ENCODE measurements at regions not wholly inside any gene's neighbourhood (a gene's known extent, or its start where the extent isn't known, plus 50 kb on each side); places are given as distances from the start of the nearest gene placed in this dataset.

- intact Hi-C loops (cut with DNase I; ENCODE audit: low total_unique reads) = no loop called here
- Histone ChIP-seq H3K27me3 (no peaks in the 10 kb centered on the region), H3K4me3 (no peak overlapping the region), H3K27ac (no peak overlapping the region), H3K4me1 (no peaks in the 10 kb centered on the region), H3K9me3 (no peaks in the 10 kb centered on the region), H3K36me3 (no peaks in the 10 kb centered on the region)
- no peak for TF ChIP-seq POLR2A (IDR thresholded peaks at IDR 0.05)
- TF ChIP-seq POLR2AphosphoS5 (IDR thresholded peaks at IDR 0.05) = no peak
- TF ChIP-seq, protein P1, sequence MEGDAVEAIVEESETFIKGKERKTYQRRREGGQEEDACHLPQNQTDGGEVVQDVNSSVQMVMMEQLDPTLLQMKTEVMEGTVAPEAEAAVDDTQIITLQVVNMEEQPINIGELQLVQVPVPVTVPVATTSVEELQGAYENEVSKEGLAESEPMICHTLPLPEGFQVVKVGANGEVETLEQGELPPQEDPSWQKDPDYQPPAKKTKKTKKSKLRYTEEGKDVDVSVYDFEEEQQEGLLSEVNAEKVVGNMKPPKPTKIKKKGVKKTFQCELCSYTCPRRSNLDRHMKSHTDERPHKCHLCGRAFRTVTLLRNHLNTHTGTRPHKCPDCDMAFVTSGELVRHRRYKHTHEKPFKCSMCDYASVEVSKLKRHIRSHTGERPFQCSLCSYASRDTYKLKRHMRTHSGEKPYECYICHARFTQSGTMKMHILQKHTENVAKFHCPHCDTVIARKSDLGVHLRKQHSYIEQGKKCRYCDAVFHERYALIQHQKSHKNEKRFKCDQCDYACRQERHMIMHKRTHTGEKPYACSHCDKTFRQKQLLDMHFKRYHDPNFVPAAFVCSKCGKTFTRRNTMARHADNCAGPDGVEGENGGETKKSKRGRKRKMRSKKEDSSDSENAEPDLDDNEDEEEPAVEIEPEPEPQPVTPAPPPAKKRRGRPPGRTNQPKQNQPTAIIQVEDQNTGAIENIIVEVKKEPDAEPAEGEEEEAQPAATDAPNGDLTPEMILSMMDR (IDR thresholded peaks at IDR 0.05) = no peak
- no peak for DNase-seq (ENCODE audit: low spot score in 2 of 2)
Measured at GRCh38 chr9:1238407-1238806, 188.2 kb downstream of the DMRT2 start.

DNA sequence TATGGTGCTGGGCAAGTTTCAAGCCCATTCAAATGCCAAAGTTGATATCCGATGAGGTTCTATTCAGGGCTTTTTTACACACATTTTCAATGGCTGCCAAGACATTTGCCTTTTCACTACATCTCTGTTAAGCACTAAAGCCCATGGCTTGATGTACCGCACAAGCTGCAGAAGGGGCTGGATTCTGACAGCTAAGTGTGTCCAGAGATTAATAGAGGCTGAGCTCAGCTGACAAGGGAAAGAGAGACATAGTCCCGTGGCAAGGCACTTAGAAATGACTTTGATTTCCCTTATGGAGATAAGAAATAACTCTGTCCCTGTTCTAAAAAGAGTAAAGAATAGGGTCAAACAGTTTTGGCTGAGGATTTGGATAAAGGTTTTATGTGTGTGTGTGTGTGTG is 198.6 kb downstream of the DMRT2 start:
- TF ChIP-seq, protein P1 (IDR thresholded peaks at IDR 0.05) = no peak
- TF ChIP-seq POLR2AphosphoS5 (IDR thresholded peaks at IDR 0.05) = no peak
- TF ChIP-seq POLR2A (IDR thresholded peaks at IDR 0.05) = no peak
- no peak overlapping the region for H3K27ac ChIP-seq
- H3K4me3 ChIP-seq = no peak overlapping the region
- no peaks in the 10 kb centered on the region for H3K4me1 ChIP-seq
- intact Hi-C loops (cut with DNase I; ENCODE audit: low total_unique reads) = loop anchor here (10.0 kb wide), 1 partner anchor 1116 kb away; no protein-coding TSS in a partner anchor
- H3K36me3 ChIP-seq = no peaks in the 10 kb centered on the region
- no peaks in the 10 kb centered on the region for H3K9me3 ChIP-seq
- no peaks in the 10 kb centered on the region for H3K27me3 ChIP-seq
- no peak for DNase-seq (ENCODE audit: low spot score in 2 of 2)

GRCh38 chr9:1253064-1253979 is 203.2 kb downstream of the DMRT2 start:
- no peaks in the 10 kb centered on the region for H3K27me3 ChIP-seq
- no peak overlapping the region for H3K27ac ChIP-seq
- H3K4me1 ChIP-seq = no peaks in the 10 kb centered on the region
- H3K4me3 ChIP-seq = no peak overlapping the region
- TF ChIP-seq, protein P1 (IDR thresholded peaks at IDR 0.05) = no peak
- TF ChIP-seq POLR2AphosphoS5 (IDR thresholded peaks at IDR 0.05) (no peak), POLR2A (IDR thresholded peaks at IDR 0.05) (no peak)
- intact Hi-C loops (cut with DNase I; ENCODE audit: low total_unique reads) = no loop called here
- no peaks in the 10 kb centered on the region for H3K9me3 ChIP-seq
- no peak for DNase-seq (ENCODE audit: low spot score in 2 of 2)
- no peaks in the 10 kb centered on the region for H3K36me3 ChIP-seq

GRCh38 chr9:1254071-1254470 is 203.9 kb downstream of the DMRT2 start:
- no peak for DNase-seq (ENCODE audit: low spot score in 2 of 2)
- Histone ChIP-seq H3K27me3 (no peaks in the 10 kb centered on the region), H3K4me3 (no peak overlapping the region), H3K36me3 (no peaks in the 10 kb centered on the region), H3K9me3 (no peaks in the 10 kb centered on the region), H3K4me1 (no peaks in the 10 kb centered on the region), H3K27ac (no peak overlapping the region)
- TF ChIP-seq, protein P1 (IDR thresholded peaks at IDR 0.05) = no peak
- TF ChIP-seq POLR2AphosphoS5 (IDR thresholded peaks at IDR 0.05) = no peak
- TF ChIP-seq POLR2A (IDR thresholded peaks at IDR 0.05) = no peak
- intact Hi-C loops (cut with DNase I; ENCODE audit: low total_unique reads) = no loop called here

- Histone ChIP-seq H3K4me3 (no peak overlapping the region), H3K27ac (no peak overlapping the region), H3K36me3 (no peaks in the 10 kb centered on the region), H3K4me1 (no peaks in the 10 kb centered on the region), H3K9me3 (no peaks in the 10 kb centered on the region), H3K27me3 (no peaks in the 10 kb centered on the region)
- DNase-seq (ENCODE audit: low spot score in 2 of 2) = no peak
- intact Hi-C loops (cut with DNase I; ENCODE audit: low total_unique reads) = no loop called here
- TF ChIP-seq, protein P1 (IDR thresholded peaks at IDR 0.05) = no peak
- no peak for TF ChIP-seq POLR2A (IDR thresholded peaks at IDR 0.05)
- TF ChIP-seq POLR2AphosphoS5 (IDR thresholded peaks at IDR 0.05) = no peak
Measured at GRCh38 chr9:1256178-1256577, 206.0 kb downstream of the DMRT2 start.
